BLaER1 (cell line): ENCODE measurements at regions not wholly inside any gene's neighbourhood (a gene's known extent, or its start where the extent isn't known, plus 50 kb on each side); places are given as distances from the start of the nearest gene placed in this dataset.

ENCODE experiments used
- H3K27ac ChIP-seq: shearing (Covaris generic); formaldehyde crosslinking; 2 replicates; pipeline ENCODE4 v1.8.1; 2022
- H3K27me3 ChIP-seq: shearing (Covaris generic); formaldehyde crosslinking; 2 replicates; pipeline ENCODE4 v1.8.1; 2022
- H3K36me3 ChIP-seq: shearing (Covaris generic); formaldehyde crosslinking; 2 replicates; pipeline ENCODE4 v1.8.1; 2022
- H3K4me1 ChIP-seq: shearing (Covaris generic); formaldehyde crosslinking; 2 replicates; pipeline ENCODE4 v1.8.1; 2022
- H3K4me2 ChIP-seq: shearing (Covaris generic); formaldehyde crosslinking; 2 replicates; pipeline ENCODE4 v1.8.1; 2022
- H3K4me3 ChIP-seq: shearing (Covaris generic); formaldehyde crosslinking; 2 replicates; pipeline ENCODE4 v1.8.1; 2022
- H3K9ac ChIP-seq: shearing (Covaris generic); formaldehyde crosslinking; 2 replicates; pipeline ENCODE4 v1.8.1; 2022
- H3K9me3 ChIP-seq: shearing (Covaris generic); formaldehyde crosslinking; 2 replicates; pipeline ENCODE4 v1.8.1; 2022
- H4K20me1 ChIP-seq: shearing (Covaris generic); formaldehyde crosslinking; 2 replicates; pipeline ENCODE4 v1.8.1; 2022
- Cebpa-rat ChIP-seq: shearing (Covaris generic); IDR thresholded peaks from 2 replicates; pipeline ENCODE4 v1.8.1; 2022

DNA sequence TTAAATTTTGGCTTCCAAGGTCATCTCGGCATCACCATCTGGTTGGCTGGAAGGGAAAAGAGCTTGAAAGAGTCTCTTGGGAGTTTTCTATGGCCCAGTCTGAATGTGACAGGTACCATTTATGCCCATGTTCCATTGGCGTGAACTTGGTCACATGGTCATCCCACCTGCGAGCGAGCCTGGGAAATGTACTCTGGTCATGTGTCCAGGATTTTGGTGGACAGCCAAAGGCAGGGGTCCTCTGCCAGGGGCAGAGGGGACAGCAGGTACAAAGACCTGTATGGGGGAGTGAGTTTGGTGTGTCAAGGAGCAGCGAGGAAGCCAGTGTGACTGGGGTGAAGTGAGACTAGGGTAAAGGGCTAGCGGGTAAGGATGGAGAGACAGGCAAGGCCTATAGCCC is 112.6 kb downstream of the CDC5L start:
- no peak for TF ChIP-seq Cebpa-rat
- no peaks in the 10 kb centered on the region for H3K27me3 ChIP-seq
- H4K20me1 ChIP-seq, result no peaks in the 10 kb centered on the region
- no peak overlapping the region for H3K9ac ChIP-seq
- no peaks in the 10 kb centered on the region for H3K36me3 ChIP-seq
- H3K4me2 ChIP-seq, result no peak overlapping the region
- H3K9me3 ChIP-seq, result no peaks in the 10 kb centered on the region
- H3K27ac ChIP-seq, result no peak overlapping the region
- no peak overlapping the region for H3K4me3 ChIP-seq
- H3K4me1 ChIP-seq, result no peaks in the 10 kb centered on the region

DNA sequence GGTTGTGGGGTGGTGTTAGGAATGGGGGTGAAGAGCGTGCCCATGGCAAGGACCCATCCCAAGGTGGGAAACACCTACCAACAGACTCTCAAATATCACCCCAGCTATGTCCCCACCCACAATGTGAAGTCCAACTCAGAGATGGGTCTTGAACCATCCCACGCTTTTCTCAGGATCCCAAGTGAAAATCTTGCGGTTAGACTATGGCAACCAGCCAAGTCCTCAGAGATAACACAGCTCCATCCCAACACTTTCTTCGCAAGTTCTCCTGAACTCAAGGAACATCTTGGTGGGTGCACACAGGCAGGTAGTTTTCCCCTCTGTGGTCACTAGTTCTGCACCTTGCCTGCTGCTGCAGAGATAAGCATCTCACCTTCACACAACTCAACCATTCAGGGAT is 116.0 kb downstream of the CDC5L start:
- Histone ChIP-seq H3K27me3 (no peaks in the 10 kb centered on the region), H3K36me3 (no peaks in the 10 kb centered on the region), H3K4me2 (no peak overlapping the region), H3K9ac (no peak overlapping the region), H3K4me3 (no peak overlapping the region), H3K4me1 (no peaks in the 10 kb centered on the region), H4K20me1 (no peaks in the 10 kb centered on the region), H3K9me3 (no peaks in the 10 kb centered on the region), H3K27ac (no peak overlapping the region)
- no peak for TF ChIP-seq Cebpa-rat

DNA sequence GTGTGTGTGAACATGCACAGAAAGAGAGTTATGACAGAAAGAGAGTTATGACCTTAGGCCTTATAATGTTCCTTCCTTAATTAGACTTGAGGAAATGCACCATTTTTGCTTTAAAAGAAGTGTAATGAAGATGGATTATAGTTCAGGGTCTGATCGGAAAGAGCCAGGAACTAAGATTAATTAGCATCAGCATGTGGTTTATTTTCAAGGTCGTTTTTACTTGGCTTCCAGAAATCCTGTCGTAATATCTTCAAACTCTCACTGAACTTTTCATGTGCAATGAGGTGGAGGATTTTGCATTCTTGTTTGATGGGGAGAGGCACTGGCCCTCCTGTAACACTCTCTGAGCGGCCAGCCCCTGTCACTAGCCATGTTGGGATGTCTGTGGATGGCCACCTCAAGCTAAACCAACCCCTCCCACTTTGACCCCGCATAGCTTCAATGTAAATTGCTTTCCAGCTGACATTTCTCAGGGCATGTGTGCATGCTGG is 116.8 kb downstream of the CDC5L start:
- no peak overlapping the region for H3K4me3 ChIP-seq
- no peak overlapping the region for H3K4me2 ChIP-seq
- no peaks in the 10 kb centered on the region for H3K9me3 ChIP-seq
- no peaks in the 10 kb centered on the region for H3K27me3 ChIP-seq
- H3K9ac ChIP-seq, result no peak overlapping the region
- no peak overlapping the region for H3K27ac ChIP-seq
- H3K36me3 ChIP-seq, result no peaks in the 10 kb centered on the region
- no peak for TF ChIP-seq Cebpa-rat
- H4K20me1 ChIP-seq, result no peaks in the 10 kb centered on the region
- no peaks in the 10 kb centered on the region for H3K4me1 ChIP-seq

DNA sequence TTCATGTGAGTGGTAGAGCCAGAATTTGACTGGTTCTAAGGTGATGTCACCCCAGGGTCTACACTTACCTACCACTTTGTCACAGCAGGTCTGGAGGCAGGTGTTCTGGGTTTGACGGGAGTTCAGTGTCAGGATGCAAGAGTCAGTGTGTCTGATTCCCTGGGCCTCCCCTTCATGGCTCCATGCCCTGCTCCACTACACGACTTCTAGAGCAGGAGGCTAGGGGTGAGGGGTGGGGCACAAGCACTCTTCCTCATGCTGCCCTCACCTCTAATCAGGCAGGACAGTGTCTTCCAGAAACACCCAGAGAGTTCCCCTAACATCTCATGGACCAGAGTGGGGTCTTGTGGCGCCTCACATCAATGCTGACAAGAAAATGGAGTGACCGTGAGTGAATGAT is 118.2 kb downstream of the CDC5L start:
- Histone ChIP-seq H3K36me3 (no peaks in the 10 kb centered on the region), H3K27me3 (no peaks in the 10 kb centered on the region), H3K9ac (no peak overlapping the region), H3K27ac (no peak overlapping the region), H4K20me1 (no peaks in the 10 kb centered on the region), H3K4me1 (no peaks in the 10 kb centered on the region), H3K4me2 (no peak overlapping the region), H3K4me3 (no peak overlapping the region), H3K9me3 (no peaks in the 10 kb centered on the region)
- TF ChIP-seq Cebpa-rat, result no peak

DNA sequence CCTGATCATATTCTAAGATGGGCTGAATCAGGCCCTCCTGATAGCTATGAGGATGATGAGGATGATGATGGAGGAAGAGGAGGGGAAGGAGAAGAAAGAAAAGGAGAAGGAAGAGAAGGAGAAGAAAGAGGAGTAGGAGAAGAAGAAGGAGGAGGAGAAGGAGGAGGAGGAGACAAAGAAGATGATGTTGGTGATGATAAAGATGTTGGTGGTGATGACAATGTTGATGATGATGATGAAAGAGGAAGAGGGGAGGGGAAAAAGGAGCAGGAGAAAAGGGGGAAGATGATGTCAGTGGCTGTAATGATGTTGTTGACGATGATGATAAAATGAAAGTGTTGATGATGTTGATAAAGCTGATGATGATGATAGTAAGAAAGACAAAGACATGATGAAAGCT is 119.5 kb downstream of the CDC5L start:
- Histone ChIP-seq H3K4me3 (no peak overlapping the region), H3K4me2 (no peak overlapping the region), H3K9me3 (no peaks in the 10 kb centered on the region), H3K27ac (no peak overlapping the region), H4K20me1 (no peaks in the 10 kb centered on the region), H3K4me1 (no peaks in the 10 kb centered on the region), H3K36me3 (no peaks in the 10 kb centered on the region), H3K27me3 (no peaks in the 10 kb centered on the region), H3K9ac (no peak overlapping the region)
- TF ChIP-seq Cebpa-rat, result no peak

DNA sequence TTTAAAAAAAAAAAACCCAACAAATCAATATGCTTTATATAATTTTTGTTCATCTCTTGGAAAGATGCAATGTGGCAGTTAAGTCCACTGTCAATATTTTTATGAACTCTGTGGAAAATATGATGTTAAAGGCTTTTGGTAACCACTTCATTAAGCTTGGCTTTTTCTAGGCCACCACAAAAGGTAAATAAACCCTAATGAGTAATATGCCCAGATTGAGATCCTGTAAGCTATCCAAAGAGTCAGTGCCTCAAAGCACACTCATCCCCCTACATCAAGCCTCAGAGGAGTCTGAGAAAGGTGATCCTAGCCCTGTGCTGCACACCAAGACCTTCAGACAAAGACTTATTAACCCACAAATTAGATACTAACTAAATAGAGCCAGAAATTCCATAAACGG is 121.1 kb downstream of the CDC5L start:
- Histone ChIP-seq H3K9me3 (no peaks in the 10 kb centered on the region), H3K36me3 (no peaks in the 10 kb centered on the region), H3K9ac (no peak overlapping the region), H3K4me3 (no peak overlapping the region), H3K27me3 (no peaks in the 10 kb centered on the region), H3K4me1 (no peaks in the 10 kb centered on the region), H3K4me2 (no peak overlapping the region), H3K27ac (no peak overlapping the region), H4K20me1 (no peaks in the 10 kb centered on the region)
- TF ChIP-seq Cebpa-rat, result no peak

DNA sequence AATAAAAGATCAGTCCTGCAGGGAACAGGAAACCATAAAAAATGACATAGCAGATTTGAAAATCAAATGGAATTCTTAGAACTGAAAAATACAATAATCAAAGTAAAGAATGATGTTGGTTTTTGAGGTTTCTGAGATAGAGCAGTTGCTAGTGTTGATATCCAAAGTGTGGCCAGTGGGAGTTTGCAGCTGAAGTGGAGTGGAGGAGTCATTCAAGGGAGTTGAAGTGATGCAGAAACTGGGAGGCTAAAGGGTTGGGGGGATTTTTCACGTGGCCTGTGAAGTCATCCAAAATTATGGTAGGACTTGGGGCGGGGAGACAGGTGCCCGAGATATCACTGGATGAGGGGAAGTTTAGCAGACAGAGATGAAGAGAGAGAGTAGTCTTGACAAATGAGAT is 123.6 kb downstream of the CDC5L start:
- TF ChIP-seq Cebpa-rat, result no peak
- Histone ChIP-seq H3K9ac (no peak overlapping the region), H3K27me3 (no peaks in the 10 kb centered on the region), H3K27ac (no peak overlapping the region), H3K36me3 (no peaks in the 10 kb centered on the region), H4K20me1 (no peaks in the 10 kb centered on the region), H3K4me1 (0 out of 2 replicates have a peak, but pooled peaks cover 5% of the 10 kb centered on the region), H3K4me3 (no peak overlapping the region), H3K4me2 (no peak overlapping the region), H3K9me3 (no peaks in the 10 kb centered on the region)

DNA sequence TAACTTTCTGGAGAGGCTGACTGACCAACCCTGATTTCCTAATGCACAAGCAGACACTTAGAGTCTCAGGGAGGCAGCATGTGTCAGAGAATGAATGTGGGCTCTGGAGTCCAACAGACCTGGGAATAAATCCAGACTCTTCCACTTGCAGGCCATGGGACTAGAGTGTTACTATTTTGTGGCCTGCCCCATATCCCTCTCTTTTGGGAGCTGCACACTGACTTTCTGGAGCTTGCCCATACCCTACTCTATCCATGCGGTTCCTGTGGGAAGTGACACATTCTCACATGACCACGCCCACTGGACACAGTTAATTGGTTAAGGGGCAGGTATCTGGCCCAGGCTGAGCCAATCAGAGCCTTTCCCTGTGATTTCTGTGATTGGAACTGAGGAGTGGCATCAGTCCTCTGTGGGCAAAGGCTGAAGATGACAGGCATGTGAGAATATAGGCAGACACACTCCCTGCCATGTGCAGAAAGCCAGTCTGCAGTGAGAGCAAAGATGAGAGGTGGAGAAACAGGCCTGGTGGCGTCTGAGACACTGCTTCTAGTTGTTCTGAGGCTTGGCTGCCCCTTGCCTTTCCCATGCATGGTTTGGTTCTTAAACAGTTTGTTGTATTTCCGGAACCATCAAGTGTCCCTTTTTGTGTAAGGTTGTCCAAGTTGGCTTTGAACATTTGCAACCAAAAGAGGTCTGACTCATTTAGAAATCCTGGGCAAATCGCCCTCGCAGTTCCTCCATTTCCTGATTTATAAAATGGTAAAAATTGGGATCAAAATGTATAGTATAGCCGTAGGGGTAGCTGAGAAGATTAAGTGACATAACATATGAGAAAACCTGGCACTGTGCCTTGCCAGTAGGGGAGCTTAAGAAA is 125.6 kb downstream of the CDC5L start:
- H3K4me3 ChIP-seq, result no peak overlapping the region
- no peak overlapping the region for H3K9ac ChIP-seq
- no peak overlapping the region for H3K4me2 ChIP-seq
- H3K27me3 ChIP-seq, result no peaks in the 10 kb centered on the region
- no peak for TF ChIP-seq Cebpa-rat
- no peak overlapping the region for H3K27ac ChIP-seq
- no peaks in the 10 kb centered on the region for H3K36me3 ChIP-seq
- H3K9me3 ChIP-seq, result peaks cover 6% of the 10 kb centered on the region; the same call in 1 of the 2 replicates
- 0 out of 2 replicates have a peak, but pooled peaks cover 5% of the 10 kb centered on the region for H3K4me1 ChIP-seq
- no peaks in the 10 kb centered on the region for H4K20me1 ChIP-seq

DNA sequence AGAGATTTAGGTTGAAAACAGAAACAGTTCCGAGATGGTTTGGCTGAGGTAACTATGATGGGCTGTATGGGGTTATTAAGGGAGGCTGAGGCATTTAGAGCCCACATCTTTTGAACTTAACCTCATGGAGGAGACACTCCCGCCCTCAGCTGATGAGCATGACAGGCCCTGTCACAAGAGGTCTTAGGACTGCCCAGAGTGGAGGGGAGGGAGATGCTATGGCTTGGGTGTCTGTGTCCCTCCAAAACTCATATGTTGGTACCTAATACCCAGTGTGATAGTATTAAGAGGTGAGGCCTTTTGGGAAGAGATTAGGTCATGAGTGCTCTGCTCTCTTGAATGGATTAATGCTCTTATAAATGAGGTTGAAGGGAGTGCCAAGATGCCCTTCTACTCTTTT is 126.6 kb downstream of the CDC5L start:
- no peak overlapping the region for H3K9ac ChIP-seq
- H4K20me1 ChIP-seq, result no peaks in the 10 kb centered on the region
- H3K4me1 ChIP-seq, result 0 out of 2 replicates have a peak, but pooled peaks cover 5% of the 10 kb centered on the region
- TF ChIP-seq Cebpa-rat, result no peak
- H3K27ac ChIP-seq, result no peak overlapping the region
- no peaks in the 10 kb centered on the region for H3K36me3 ChIP-seq
- H3K4me3 ChIP-seq, result no peak overlapping the region
- H3K9me3 ChIP-seq, result peaks cover 13% of the 10 kb centered on the region; the same call in 1 of the 2 replicates
- H3K4me2 ChIP-seq, result no peak overlapping the region
- no peaks in the 10 kb centered on the region for H3K27me3 ChIP-seq

DNA sequence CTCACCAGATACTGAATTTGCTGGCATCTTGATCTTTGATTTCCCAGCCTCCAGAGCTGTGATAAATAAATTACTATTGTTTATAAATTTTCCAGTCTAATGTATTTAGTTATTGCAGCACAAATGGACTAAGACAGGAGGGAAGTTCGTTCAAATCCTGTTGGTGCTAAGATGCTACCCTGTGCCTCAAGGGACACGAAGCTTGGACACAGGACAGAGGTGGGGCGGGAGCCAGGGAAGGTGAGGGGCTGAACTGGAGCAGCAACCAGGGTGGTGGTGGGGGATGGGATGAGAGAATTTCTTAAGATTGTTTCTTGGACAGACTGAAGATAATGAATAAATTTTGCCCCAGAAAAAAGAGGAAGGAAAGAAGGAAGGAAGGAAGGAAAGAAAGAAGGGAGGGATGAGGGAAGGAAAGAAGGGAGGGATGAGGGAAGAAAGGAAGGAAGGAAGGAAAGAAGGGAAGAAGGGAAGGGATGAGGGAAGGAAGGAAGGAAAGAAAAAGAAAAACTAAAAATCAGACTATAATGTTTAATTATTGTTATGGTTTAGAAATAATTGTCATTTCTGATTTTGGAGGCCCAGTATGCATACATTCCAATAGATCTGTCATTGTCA is 127.2 kb downstream of the CDC5L start:
- no peak overlapping the region for H3K27ac ChIP-seq
- no peak overlapping the region for H3K4me2 ChIP-seq
- 0 out of 2 replicates have a peak, but pooled peaks cover 5% of the 10 kb centered on the region for H3K4me1 ChIP-seq
- TF ChIP-seq Cebpa-rat, result no peak
- peaks cover 13% of the 10 kb centered on the region; the same call in 1 of the 2 replicates for H3K9me3 ChIP-seq
- no peaks in the 10 kb centered on the region for H3K36me3 ChIP-seq
- no peak overlapping the region for H3K4me3 ChIP-seq
- H3K9ac ChIP-seq, result no peak overlapping the region
- H4K20me1 ChIP-seq, result no peaks in the 10 kb centered on the region
- H3K27me3 ChIP-seq, result no peaks in the 10 kb centered on the region
